ENCODE measurements at regions not wholly inside any gene's neighbourhood (a gene's known extent, or its start where the extent isn't known, plus 50 kb on each side); places are given as distances from the start of the nearest gene placed in this dataset.
A peak's percentile ranks its signal among the peaks of the same experiment; 100 is the strongest.

GRCh38 chr11:116130122-116130521 is 625.9 kb upstream of the CADM1 start:
- no peak for TF ChIP-seq CTCF (IDR thresholded peaks at IDR 0.05; ENCODE audit: extremely low read depth, insufficient read depth, missing control alignments)
- in situ Hi-C loops (cut with MboI; ENCODE audit: low pct_unique_long_range_greater_than_20kb, low sequenced_read_pairs, unreplicated experiment), result no loop called here
- peak; percentile 15 for DNase-seq (ENCODE audit: low spot score)

- no peak for DNase-seq (ENCODE audit: low spot score)
- in situ Hi-C loops (cut with MboI; ENCODE audit: low pct_unique_long_range_greater_than_20kb, low sequenced_read_pairs, unreplicated experiment), result no loop called here
Observed at GRCh38 chr11:116129456-116129855, 625.2 kb upstream of the CADM1 start.

GRCh38 chr11:116126562-116126961 is 622.3 kb upstream of the CADM1 start:
- no peak for TF ChIP-seq CTCF (IDR thresholded peaks at IDR 0.05; ENCODE audit: extremely low read depth, insufficient read depth, missing control alignments)
- in situ Hi-C loops (cut with MboI; ENCODE audit: low pct_unique_long_range_greater_than_20kb, low sequenced_read_pairs, unreplicated experiment), result no loop called here
- DNase-seq (ENCODE audit: low spot score), result no peak

More at GRCh38 chr11:116129456-116129855, 625.2 kb upstream of the CADM1 start:
- TF ChIP-seq CTCF (IDR thresholded peaks at IDR 0.05; ENCODE audit: extremely low read depth, insufficient read depth, missing control alignments), result no peak

- no peak for DNase-seq (ENCODE audit: low spot score)
- in situ Hi-C loops (cut with MboI; ENCODE audit: low pct_unique_long_range_greater_than_20kb, low sequenced_read_pairs, unreplicated experiment), result no loop called here
- TF ChIP-seq CTCF (IDR thresholded peaks at IDR 0.05; ENCODE audit: extremely low read depth, insufficient read depth, missing control alignments), result no peak
Observed at GRCh38 chr11:116124922-116125714, 620.9 kb upstream of the CADM1 start.

GRCh38 chr11:116123739-116124138 is 619.5 kb upstream of the CADM1 start:
- TF ChIP-seq CTCF (IDR thresholded peaks at IDR 0.05; ENCODE audit: extremely low read depth, insufficient read depth, missing control alignments), result no peak
- in situ Hi-C loops (cut with MboI; ENCODE audit: low pct_unique_long_range_greater_than_20kb, low sequenced_read_pairs, unreplicated experiment), result no loop called here
- DNase-seq (ENCODE audit: low spot score), result no peak

GRCh38 chr11:116122697-116123472 is 618.7 kb upstream of the CADM1 start:
- in situ Hi-C loops (cut with MboI; ENCODE audit: low pct_unique_long_range_greater_than_20kb, low sequenced_read_pairs, unreplicated experiment), result no loop called here
- DNase-seq (ENCODE audit: low spot score), result no peak
- no peak for TF ChIP-seq CTCF (IDR thresholded peaks at IDR 0.05; ENCODE audit: extremely low read depth, insufficient read depth, missing control alignments)

Measured in GM13977 (cell line).